ENCODE measurements at regions not wholly inside any gene's neighbourhood (a gene's known extent, or its start where the extent isn't known, plus 50 kb on each side); places are given as distances from the start of the nearest gene placed in this dataset.

GRCh38 chr11:119845305-119845704 is 116.3 kb upstream of the NECTIN1 start:
- TF ChIP-seq, protein P1, sequence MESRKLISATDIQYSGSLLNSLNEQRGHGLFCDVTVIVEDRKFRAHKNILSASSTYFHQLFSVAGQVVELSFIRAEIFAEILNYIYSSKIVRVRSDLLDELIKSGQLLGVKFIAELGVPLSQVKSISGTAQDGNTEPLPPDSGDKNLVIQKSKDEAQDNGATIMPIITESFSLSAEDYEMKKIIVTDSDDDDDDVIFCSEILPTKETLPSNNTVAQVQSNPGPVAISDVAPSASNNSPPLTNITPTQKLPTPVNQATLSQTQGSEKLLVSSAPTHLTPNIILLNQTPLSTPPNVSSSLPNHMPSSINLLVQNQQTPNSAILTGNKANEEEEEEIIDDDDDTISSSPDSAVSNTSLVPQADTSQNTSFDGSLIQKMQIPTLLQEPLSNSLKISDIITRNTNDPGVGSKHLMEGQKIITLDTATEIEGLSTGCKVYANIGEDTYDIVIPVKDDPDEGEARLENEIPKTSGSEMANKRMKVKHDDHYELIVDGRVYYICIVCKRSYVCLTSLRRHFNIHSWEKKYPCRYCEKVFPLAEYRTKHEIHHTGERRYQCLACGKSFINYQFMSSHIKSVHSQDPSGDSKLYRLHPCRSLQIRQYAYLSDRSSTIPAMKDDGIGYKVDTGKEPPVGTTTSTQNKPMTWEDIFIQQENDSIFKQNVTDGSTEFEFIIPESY (IDR thresholded peaks at IDR 0.05), result no peak
- TF ChIP-seq CTCF (IDR thresholded peaks at IDR 0.05; ENCODE audit: low read depth, low read length, missing input control), result no peak

Data from liver (tissue), 2 donors.